HEK293T (cell line): ENCODE measurements at regions not wholly inside any gene's neighbourhood (a gene's known extent, or its start where the extent isn't known, plus 50 kb on each side); places are given as distances from the start of the nearest gene placed in this dataset.

Experiments
- CTCF ChIA-PET: fragments of 350-600 bp; formaldehyde crosslinking; extraction: SDS; loops from one replicate; lab custom pipeline; 2021; ENCODE audit warnings: antibody characterized with exemption, inconsistent platforms; lab: Yijun Ruan, JAX
- POLR2A ChIA-PET: fragments of 350-600 bp; formaldehyde crosslinking; extraction: SDS; loops from one replicate; lab custom pipeline; 2020; ENCODE audit warnings: antibody characterized with exemption, inconsistent platforms; lab: Yijun Ruan, JAX
- DNase-seq: peaks from one replicate; pipeline ENCODE4 v3.0.0; 2012; ENCODE audit warnings: mixed read lengths; ENCODE audit errors: extremely low spot score
- ARNT ChIP-seq: fragments of 450-650 bp; IDR thresholded peaks from 2 replicates; pipeline ENCODE4 v1.6.1; 2017; ENCODE audit warnings: mild to moderate bottlenecking
- BHLHE40 ChIP-seq: fragments of 450-650 bp; IDR thresholded peaks from 2 replicates; pipeline ENCODE4 v1.6.1; 2016; ENCODE audit warnings: mild to moderate bottlenecking, moderate library complexity, borderline replicate concordance
- CTBP1 ChIP-seq: fragments of 450-650 bp; IDR thresholded peaks from 2 replicates; pipeline ENCODE4 v1.6.1; 2016; ENCODE audit warnings: borderline replicate concordance
- ELF4 ChIP-seq: fragments of 450-650 bp; IDR thresholded peaks from 2 replicates; pipeline ENCODE4 v1.6.1; 2017; ENCODE audit warnings: antibody characterized with exemption
- FOXA1 ChIP-seq: fragments of 450-650 bp; IDR thresholded peaks from 2 replicates; pipeline ENCODE4 v1.6.1; 2016; ENCODE audit warnings: mild to moderate bottlenecking
- FOXK2 ChIP-seq: fragments of 450-650 bp; IDR thresholded peaks from 2 replicates; pipeline ENCODE4 v1.6.1; 2016; ENCODE audit warnings: mild to moderate bottlenecking
- FOXM1 ChIP-seq: fragments of 450-650 bp; IDR thresholded peaks from 2 replicates; pipeline ENCODE4 v1.6.1; 2017; ENCODE audit warnings: mild to moderate bottlenecking, borderline replicate concordance
- HDGF ChIP-seq: fragments of 450-650 bp; IDR thresholded peaks from 2 replicates; pipeline ENCODE4 v1.6.1; 2017; ENCODE audit warnings: antibody characterized with exemption, borderline replicate concordance
- L3MBTL2 ChIP-seq: fragments of 450-650 bp; conservative IDR thresholded peaks from 2 replicates; pipeline ENCODE4 v1.6.1; 2016; ENCODE audit warnings: mild to moderate bottlenecking
- LEF1 ChIP-seq: fragments of 450-650 bp; IDR thresholded peaks from 2 replicates; pipeline ENCODE4 v1.6.1; 2017; ENCODE audit warnings: mild to moderate bottlenecking, borderline replicate concordance
- NFRKB ChIP-seq: fragments of 450-650 bp; IDR thresholded peaks from 2 replicates; pipeline ENCODE4 v1.6.1; 2016; ENCODE audit warnings: mild to moderate bottlenecking, moderate library complexity
- PKNOX1 ChIP-seq: fragments of 450-650 bp; IDR thresholded peaks from 2 replicates; pipeline ENCODE4 v1.6.1; 2016
- SP1 ChIP-seq: fragments of 450-650 bp; IDR thresholded peaks from 2 replicates; pipeline ENCODE4 v1.6.1; 2017
- SUZ12 ChIP-seq: fragments of 450-650 bp; IDR thresholded peaks from 2 replicates; pipeline ENCODE4 v1.6.1; 2016; ENCODE audit warnings: mild to moderate bottlenecking
- TARDBP ChIP-seq: fragments of 450-650 bp; IDR thresholded peaks from 2 replicates; pipeline ENCODE4 v1.6.1; 2016
- ZNF384 ChIP-seq: fragments of 450-650 bp; IDR thresholded peaks from 2 replicates; pipeline ENCODE4 v1.6.1; 2016

GRCh38 chr1:104991702-104992101, 1242.0 kb downstream of the AMY1C start:
- peak; percentile 15 for DNase-seq
- TF ChIP-seq ELF4 (no peak), BHLHE40 (no peak), PKNOX1 (peak; percentile 77), NFRKB (no peak), SUZ12 (no peak), LEF1 (no peak), L3MBTL2 (0 out of 2 replicates have a peak, but pooled peaks have one; percentile 8), SP1 (no peak), TARDBP (no peak), CTBP1 (peak; percentile 92), ZNF384 (peak; percentile 57; the same call in 1 of the 2 replicates), FOXA1 (no peak), ARNT (peak; percentile 89), FOXK2 (no peak), FOXM1 (no peak; the same call in 1 of the 2 replicates), HDGF (no peak)
- CTCF ChIA-PET: interaction anchor here (0.6 kb wide), 1 partner anchor 152 kb away, joined by 4 read pairs; no protein-coding TSS in a partner anchor
- POLR2A ChIA-PET: no interaction called here

- ChIA-PET CTCF (no interaction called here), POLR2A (no interaction called here)
- DNase-seq: no peak
- TF ChIP-seq L3MBTL2: no peak
- no peak for TF ChIP-seq FOXM1
- TF ChIP-seq CTBP1: no peak
- no peak for TF ChIP-seq HDGF
- TF ChIP-seq PKNOX1: no peak
- no peak for TF ChIP-seq NFRKB
- no peak for TF ChIP-seq FOXA1
- TF ChIP-seq LEF1: no peak
Measured at GRCh38 chr1:105000793-105001192, 1251.1 kb downstream of the AMY1C start.

- TF ChIP-seq NFRKB (no peak), PKNOX1 (no peak), SUZ12 (no peak), BHLHE40 (no peak), FOXK2 (no peak)
- POLR2A ChIA-PET: no interaction called here
- DNase-seq: no peak
- CTCF ChIA-PET: interaction anchor here (0.6 kb wide), 1 partner anchor 155 kb away, joined by 3 read pairs; no protein-coding TSS in a partner anchor
Measured at GRCh38 chr1:105004515-105004914, 1254.8 kb downstream of the AMY1C start.

- TF ChIP-seq FOXM1: no peak
- TF ChIP-seq SP1: no peak
- TF ChIP-seq ELF4: no peak
- no peak for TF ChIP-seq TARDBP
- no peak for TF ChIP-seq HDGF
- no peak for TF ChIP-seq LEF1
- no peak for TF ChIP-seq NFRKB
- DNase-seq: no peak
- POLR2A ChIA-PET: no interaction called here
- CTCF ChIA-PET: no interaction called here
Measured at GRCh38 chr1:105005594-105006195, 1256.0 kb downstream of the AMY1C start.

- CTCF ChIA-PET: no interaction called here
- TF ChIP-seq ARNT (no peak), NFRKB (no peak), SUZ12 (no peak), PKNOX1 (no peak), FOXM1 (no peak), FOXK2 (no peak), FOXA1 (no peak), CTBP1 (no peak), TARDBP (no peak)
- DNase-seq: no peak
- POLR2A ChIA-PET: no interaction called here
Measured at GRCh38 chr1:105017587-105017986, 1267.9 kb downstream of the AMY1C start.

GRCh38 chr1:105023719-105024118, 1274.0 kb downstream of the AMY1C start:
- no peak for DNase-seq
- TF ChIP-seq L3MBTL2: no peak
- TF ChIP-seq ARNT: no peak
- CTCF ChIA-PET: no interaction called here
- POLR2A ChIA-PET: no interaction called here
